SK-N-SH (cell line): ENCODE measurements at regions not wholly inside any gene's neighbourhood (a gene's known extent, or its start where the extent isn't known, plus 50 kb on each side); places are given as distances from the start of the nearest gene placed in this dataset.

Experiments used
- CTCF ChIA-PET: fragments of 300-600, 350-600 bp; formaldehyde crosslinking; extraction: SDS; loops from one replicate; lab custom pipeline; 2021; lab: Yijun Ruan, JAX
- POLR2A ChIA-PET: fragments of 350-600 bp; sonication (Branson Sonifier 250); formaldehyde crosslinking; extraction: SDS; loops from one replicate; lab custom pipeline; 2020; ENCODE audit warnings: antibody characterized with exemption, inconsistent platforms; lab: Yijun Ruan, JAX
- DNase-seq: peaks from one replicate; pipeline ENCODE4 v3.0.0; 2012
- H2AFZ ChIP-seq: fragments of 200-600 bp; sonication (generic); 2 replicates; pipeline ENCODE4 v1.8.1; 2016; ENCODE audit warnings: antibody characterized with exemption, mild to moderate bottlenecking, low read depth
- H3F3A ChIP-seq: fragments of 200-600 bp; sonication (generic); replicated peaks from 2 replicates; pipeline ENCODE3; 2016; ENCODE audit warnings: antibody characterized with exemption, mild to moderate bottlenecking; ENCODE audit not compliant: insufficient read depth
- H3K27ac ChIP-seq, 2 experiments: fragments of 200-500 bp in 1 of 2; fragments of 200-600 bp in 1 of 2; sonication (Bioruptor generic) in 1 of 2; sonication (generic), shearing (Covaris generic) in 1 of 2; 2 replicates each; pipeline versions ENCODE4 v1.5.1 to v1.6.1; 2014 to 2016; ENCODE audit warnings: low read depth in 2 of 2, inconsistent platforms in 1 of 2, low read length in 1 of 2, mild to moderate bottlenecking in 1 of 2, mixed read lengths in 1 of 2
- H3K27me3 ChIP-seq: fragments of 200-600 bp; sonication (generic), shearing (Covaris generic); 2 replicates; pipeline ENCODE4 v1.6.1; 2016; ENCODE audit warnings: mixed run types; ENCODE audit not compliant: insufficient read depth
- H3K36me3 ChIP-seq, 2 experiments: fragments of 200-500 bp in 1 of 2; fragments of 200-600 bp in 1 of 2; sonication (Bioruptor generic) in 1 of 2; sonication (generic) in 1 of 2; replicated peaks in 1 of 2; 2 replicates each; pipeline versions ENCODE3 to v1.5.1; 2014 to 2016; ENCODE audit warnings: low read length in 1 of 2, mild to moderate bottlenecking in 1 of 2; ENCODE audit not compliant: insufficient read depth in 2 of 2, control insufficient read depth in 1 of 2
- H3K4me1 ChIP-seq, 2 experiments: fragments of 200-500 bp in 1 of 2; fragments of 200-600 bp in 1 of 2; sonication (Bioruptor generic) in 1 of 2; sonication (generic), shearing (Covaris generic) in 1 of 2; 2 replicates each; pipeline versions ENCODE4 v1.5.1 to v1.6.1; 2014 to 2016; ENCODE audit warnings: low read depth in 1 of 2, low read length in 1 of 2, mixed run types in 1 of 2; ENCODE audit not compliant: insufficient read depth in 2 of 2, control insufficient read depth in 1 of 2
- H3K4me2 ChIP-seq: fragments of 200-600 bp; sonication (generic), shearing (Covaris generic); 2 replicates; pipeline ENCODE4 v1.6.1; 2017; ENCODE audit warnings: mixed run types
- H3K4me3 ChIP-seq, 2 experiments: fragments of 200-500 bp in 1 of 2; fragments of 200-600 bp in 1 of 2; sonication (Bioruptor generic) in 1 of 2; sonication (generic), shearing (Covaris generic) in 1 of 2; 2 replicates each; pipeline versions ENCODE4 v1.5.1 to v1.8.1; 2014 to 2016; ENCODE audit warnings: low read depth in 2 of 2, inconsistent platforms in 1 of 2, low read length in 1 of 2, mild to moderate bottlenecking in 1 of 2, mixed read lengths in 1 of 2, moderate library complexity in 1 of 2
- H3K79me2 ChIP-seq: fragments of 200-600 bp; sonication (generic); 2 replicates; pipeline ENCODE4 v1.8.1; 2017; ENCODE audit warnings: mild to moderate bottlenecking; ENCODE audit not compliant: insufficient read depth
- H3K9ac ChIP-seq: fragments of 200-600 bp; sonication (generic); 2 replicates; pipeline ENCODE4 v1.6.1; 2017; ENCODE audit warnings: mixed run types
- H3K9me2 ChIP-seq: fragments of 200-600 bp; sonication (generic); 2 replicates; pipeline ENCODE4 v1.6.1; 2017; ENCODE audit warnings: mixed run types
- H3K9me3 ChIP-seq: fragments of 200-600 bp; sonication (generic); 2 replicates; pipeline ENCODE4 v1.6.1; 2017; ENCODE audit warnings: mixed run types, mild to moderate bottlenecking, moderate library complexity
- H4K20me1 ChIP-seq: fragments of 200-600 bp; sonication (generic); 2 replicates; pipeline ENCODE4 v1.6.1; 2017; ENCODE audit warnings: mild to moderate bottlenecking, mixed run types; ENCODE audit not compliant: insufficient read depth
- CHD2 ChIP-seq: fragments of 150-350 bp; IDR thresholded peaks from 2 replicates; pipeline ENCODE4 v1.6.1; 2018; ENCODE audit warnings: low read length; ENCODE audit not compliant: partially characterized antibody
- FOXM1 ChIP-seq: IDR thresholded peaks from 2 replicates; pipeline ENCODE4 v1.4.0; 2012; ENCODE audit warnings: low read depth, mild to moderate bottlenecking
- NFIC ChIP-seq: IDR thresholded peaks from 2 replicates; pipeline ENCODE4 v1.4.0; 2012; ENCODE audit warnings: borderline replicate concordance
- NRF1 ChIP-seq: IDR thresholded peaks from 2 replicates; pipeline ENCODE4 v1.6.1; 2012; ENCODE audit warnings: low read depth, mild to moderate bottlenecking, low read length
- POLR2AphosphoS5 ChIP-seq: IDR thresholded peaks from 2 replicates; pipeline ENCODE4 v1.6.1; 2012; ENCODE audit warnings: low read depth, low read length
- RFX5 ChIP-seq: IDR thresholded peaks from 2 replicates; pipeline ENCODE4 v1.6.1; 2012; ENCODE audit warnings: mild to moderate bottlenecking, improper control_type of control experiment, low read length
- RXRA ChIP-seq: IDR thresholded peaks from 2 replicates; pipeline ENCODE4 v1.4.0; 2012; ENCODE audit warnings: low read depth, mild to moderate bottlenecking, borderline replicate concordance
- TAF1 ChIP-seq: IDR thresholded peaks from 2 replicates; pipeline ENCODE4 v1.6.1; 2012; ENCODE audit warnings: low read depth, mild to moderate bottlenecking, low read length, moderate library complexity, borderline replicate concordance
- YY1 ChIP-seq: IDR thresholded peaks from 2 replicates; pipeline ENCODE4 v1.4.0; 2012; ENCODE audit warnings: low read depth, mild to moderate bottlenecking
- whole genome bisulfite sequencing: methylation state at CpG from one replicate; pipeline ENCODE4 v1.1.6; 2017; ENCODE audit warnings: low lambda C conversion rate; 5-methylcytosine and 5-hydroxymethylcytosine counted together
- TF ChIP-seq, protein P1 (sequence below): fragments of 200-600 bp; sonication (generic); IDR thresholded peaks from 2 replicates; pipeline ENCODE4 v1.6.1; 2017; ENCODE audit warnings: antibody characterized with exemption, mild to moderate bottlenecking, moderate library complexity
- TF ChIP-seq, protein P2 (sequence below): IDR thresholded peaks from 2 replicates; pipeline ENCODE4 v1.6.1; 2012; ENCODE audit warnings: mild to moderate bottlenecking, low read depth, low read length, moderate library complexity
- TF ChIP-seq, protein P3 (sequence below): IDR thresholded peaks from 2 replicates; pipeline ENCODE4 v1.4.0; 2012; ENCODE audit warnings: low read depth
- TF ChIP-seq, protein P4 (sequence below): fragments of 150-350 bp; IDR thresholded peaks from 2 replicates; pipeline ENCODE4 v1.6.1; 2017; ENCODE audit warnings: antibody characterized with exemption, low read length, low read depth, borderline replicate concordance
- TF ChIP-seq, protein P5 (sequence below): IDR thresholded peaks from 2 replicates; pipeline ENCODE4 v1.4.0; 2012; ENCODE audit warnings: low read depth, borderline replicate concordance

DNA sequence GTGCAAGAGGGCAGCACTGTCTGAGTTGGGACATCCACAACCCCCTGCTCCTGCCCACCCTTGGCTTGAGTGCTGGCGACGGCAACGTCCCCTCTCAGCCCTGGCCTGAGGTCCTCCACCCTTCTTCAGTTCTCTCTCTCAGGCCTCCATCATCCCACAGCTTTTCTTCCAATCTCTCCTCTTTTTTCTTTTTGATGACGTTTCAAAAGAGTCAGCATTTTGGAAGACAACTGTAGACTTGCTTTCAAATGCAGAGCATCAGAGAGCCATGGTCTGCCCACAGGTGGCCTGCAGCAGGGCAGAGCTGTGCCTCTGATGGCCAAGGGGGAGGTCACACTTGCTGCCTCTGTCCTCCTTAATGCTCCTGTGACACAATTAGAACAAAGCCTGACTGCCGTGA lies 775.4 kb downstream of the KCNJ18 start:
- CTCF ChIA-PET: no interaction called here
- no peaks in the 10 kb centered on the region for H3K9me3 ChIP-seq
- no peak overlapping the region for H3K4me3 ChIP-seq
- no peak overlapping the region for H3K27ac ChIP-seq
- POLR2A ChIA-PET: no interaction called here
- no peak for DNase-seq
- H3K79me2 ChIP-seq: no peaks in the 10 kb centered on the region
- no peak for TF ChIP-seq POLR2AphosphoS5
- TF ChIP-seq, protein P1, sequence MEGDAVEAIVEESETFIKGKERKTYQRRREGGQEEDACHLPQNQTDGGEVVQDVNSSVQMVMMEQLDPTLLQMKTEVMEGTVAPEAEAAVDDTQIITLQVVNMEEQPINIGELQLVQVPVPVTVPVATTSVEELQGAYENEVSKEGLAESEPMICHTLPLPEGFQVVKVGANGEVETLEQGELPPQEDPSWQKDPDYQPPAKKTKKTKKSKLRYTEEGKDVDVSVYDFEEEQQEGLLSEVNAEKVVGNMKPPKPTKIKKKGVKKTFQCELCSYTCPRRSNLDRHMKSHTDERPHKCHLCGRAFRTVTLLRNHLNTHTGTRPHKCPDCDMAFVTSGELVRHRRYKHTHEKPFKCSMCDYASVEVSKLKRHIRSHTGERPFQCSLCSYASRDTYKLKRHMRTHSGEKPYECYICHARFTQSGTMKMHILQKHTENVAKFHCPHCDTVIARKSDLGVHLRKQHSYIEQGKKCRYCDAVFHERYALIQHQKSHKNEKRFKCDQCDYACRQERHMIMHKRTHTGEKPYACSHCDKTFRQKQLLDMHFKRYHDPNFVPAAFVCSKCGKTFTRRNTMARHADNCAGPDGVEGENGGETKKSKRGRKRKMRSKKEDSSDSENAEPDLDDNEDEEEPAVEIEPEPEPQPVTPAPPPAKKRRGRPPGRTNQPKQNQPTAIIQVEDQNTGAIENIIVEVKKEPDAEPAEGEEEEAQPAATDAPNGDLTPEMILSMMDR: no peak
- no peak for TF ChIP-seq YY1
- TF ChIP-seq, protein P2, sequence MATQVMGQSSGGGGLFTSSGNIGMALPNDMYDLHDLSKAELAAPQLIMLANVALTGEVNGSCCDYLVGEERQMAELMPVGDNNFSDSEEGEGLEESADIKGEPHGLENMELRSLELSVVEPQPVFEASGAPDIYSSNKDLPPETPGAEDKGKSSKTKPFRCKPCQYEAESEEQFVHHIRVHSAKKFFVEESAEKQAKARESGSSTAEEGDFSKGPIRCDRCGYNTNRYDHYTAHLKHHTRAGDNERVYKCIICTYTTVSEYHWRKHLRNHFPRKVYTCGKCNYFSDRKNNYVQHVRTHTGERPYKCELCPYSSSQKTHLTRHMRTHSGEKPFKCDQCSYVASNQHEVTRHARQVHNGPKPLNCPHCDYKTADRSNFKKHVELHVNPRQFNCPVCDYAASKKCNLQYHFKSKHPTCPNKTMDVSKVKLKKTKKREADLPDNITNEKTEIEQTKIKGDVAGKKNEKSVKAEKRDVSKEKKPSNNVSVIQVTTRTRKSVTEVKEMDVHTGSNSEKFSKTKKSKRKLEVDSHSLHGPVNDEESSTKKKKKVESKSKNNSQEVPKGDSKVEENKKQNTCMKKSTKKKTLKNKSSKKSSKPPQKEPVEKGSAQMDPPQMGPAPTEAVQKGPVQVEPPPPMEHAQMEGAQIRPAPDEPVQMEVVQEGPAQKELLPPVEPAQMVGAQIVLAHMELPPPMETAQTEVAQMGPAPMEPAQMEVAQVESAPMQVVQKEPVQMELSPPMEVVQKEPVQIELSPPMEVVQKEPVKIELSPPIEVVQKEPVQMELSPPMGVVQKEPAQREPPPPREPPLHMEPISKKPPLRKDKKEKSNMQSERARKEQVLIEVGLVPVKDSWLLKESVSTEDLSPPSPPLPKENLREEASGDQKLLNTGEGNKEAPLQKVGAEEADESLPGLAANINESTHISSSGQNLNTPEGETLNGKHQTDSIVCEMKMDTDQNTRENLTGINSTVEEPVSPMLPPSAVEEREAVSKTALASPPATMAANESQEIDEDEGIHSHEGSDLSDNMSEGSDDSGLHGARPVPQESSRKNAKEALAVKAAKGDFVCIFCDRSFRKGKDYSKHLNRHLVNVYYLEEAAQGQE: no peak
- TF ChIP-seq TAF1: no peak
- TF ChIP-seq, protein P3, sequence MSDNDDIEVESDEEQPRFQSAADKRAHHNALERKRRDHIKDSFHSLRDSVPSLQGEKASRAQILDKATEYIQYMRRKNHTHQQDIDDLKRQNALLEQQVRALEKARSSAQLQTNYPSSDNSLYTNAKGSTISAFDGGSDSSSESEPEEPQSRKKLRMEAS: no peak
- TF ChIP-seq FOXM1: no peak
- no peak for TF ChIP-seq RXRA
- H3K36me3 ChIP-seq: no peaks in the 10 kb centered on the region
- H3K27me3 ChIP-seq: peaks cover 21% of the 10 kb centered on the region
- no peaks in the 10 kb centered on the region for H3K9me2 ChIP-seq
- H4K20me1 ChIP-seq: no peaks in the 10 kb centered on the region
- no peak overlapping the region for H2AFZ ChIP-seq
- no peak overlapping the region for H3K9ac ChIP-seq
- no peak overlapping the region for H3K4me2 ChIP-seq
- no peaks in the 10 kb centered on the region for H3K4me1 ChIP-seq
- no peaks in the 10 kb centered on the region for H3F3A ChIP-seq
- 1% methylated on average over 5 of the region's 5 CpGs for WGBS

DNA sequence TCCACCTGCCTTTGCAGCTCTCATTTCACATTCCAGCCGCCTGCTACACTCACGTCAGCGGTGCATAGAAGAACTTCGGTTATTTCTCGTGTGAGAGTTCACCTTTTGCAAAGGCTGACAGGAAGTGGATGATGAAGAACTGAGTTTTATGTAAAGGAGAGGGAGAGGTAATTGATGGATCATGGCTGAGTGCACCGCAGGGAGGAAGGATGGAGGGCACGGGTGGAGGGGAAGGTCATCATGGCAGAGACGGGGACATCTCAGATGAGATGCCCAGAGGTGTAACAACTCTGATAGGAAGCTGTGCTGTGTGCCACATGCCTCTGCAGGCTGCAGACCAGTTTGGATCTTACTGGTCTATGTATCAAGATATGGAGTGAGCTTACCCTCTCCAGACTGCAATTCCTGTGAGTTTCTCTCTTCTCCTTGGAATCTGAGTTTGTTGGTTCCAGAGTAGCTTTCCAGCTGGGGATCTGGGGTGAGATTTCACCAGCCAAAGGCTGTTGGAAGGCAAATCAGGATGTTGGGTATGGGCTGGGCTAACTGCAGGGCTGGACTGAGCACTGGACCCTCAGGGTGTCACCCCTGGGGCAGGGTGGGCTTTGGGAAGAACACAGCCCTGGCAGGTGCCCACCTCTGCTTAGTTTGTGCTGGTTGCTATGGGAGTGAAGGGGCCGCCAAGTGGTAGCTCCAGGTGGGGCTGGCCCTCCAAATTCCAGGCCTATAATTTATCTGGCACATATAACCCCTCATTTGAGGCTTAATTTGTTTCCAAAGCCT lies 777.0 kb downstream of the KCNJ18 start:
- Histone ChIP-seq H3K79me2 (no peaks in the 10 kb centered on the region), H2AFZ (no peak overlapping the region), H3K4me3 (no peak overlapping the region), H3K9ac (no peak overlapping the region), H3K9me3 (no peaks in the 10 kb centered on the region), H3K4me1 (no peaks in the 10 kb centered on the region), H3K36me3 (no peaks in the 10 kb centered on the region), H3F3A (no peaks in the 10 kb centered on the region), H3K27me3 (peaks cover 15% of the 10 kb centered on the region), H3K4me2 (no peak overlapping the region), H3K9me2 (no peaks in the 10 kb centered on the region), H4K20me1 (no peaks in the 10 kb centered on the region), H3K27ac (no peak overlapping the region)
- WGBS: 2% methylated on average over 9 of the region's 9 CpGs
- CTCF ChIA-PET: no interaction called here
- DNase-seq: no peak
- POLR2A ChIA-PET: no interaction called here
- no peak for TF ChIP-seq RFX5
- TF ChIP-seq, protein P4, sequence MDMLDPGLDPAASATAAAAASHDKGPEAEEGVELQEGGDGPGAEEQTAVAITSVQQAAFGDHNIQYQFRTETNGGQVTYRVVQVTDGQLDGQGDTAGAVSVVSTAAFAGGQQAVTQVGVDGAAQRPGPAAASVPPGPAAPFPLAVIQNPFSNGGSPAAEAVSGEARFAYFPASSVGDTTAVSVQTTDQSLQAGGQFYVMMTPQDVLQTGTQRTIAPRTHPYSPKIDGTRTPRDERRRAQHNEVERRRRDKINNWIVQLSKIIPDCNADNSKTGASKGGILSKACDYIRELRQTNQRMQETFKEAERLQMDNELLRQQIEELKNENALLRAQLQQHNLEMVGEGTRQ: no peak
- TF ChIP-seq, protein P5, sequence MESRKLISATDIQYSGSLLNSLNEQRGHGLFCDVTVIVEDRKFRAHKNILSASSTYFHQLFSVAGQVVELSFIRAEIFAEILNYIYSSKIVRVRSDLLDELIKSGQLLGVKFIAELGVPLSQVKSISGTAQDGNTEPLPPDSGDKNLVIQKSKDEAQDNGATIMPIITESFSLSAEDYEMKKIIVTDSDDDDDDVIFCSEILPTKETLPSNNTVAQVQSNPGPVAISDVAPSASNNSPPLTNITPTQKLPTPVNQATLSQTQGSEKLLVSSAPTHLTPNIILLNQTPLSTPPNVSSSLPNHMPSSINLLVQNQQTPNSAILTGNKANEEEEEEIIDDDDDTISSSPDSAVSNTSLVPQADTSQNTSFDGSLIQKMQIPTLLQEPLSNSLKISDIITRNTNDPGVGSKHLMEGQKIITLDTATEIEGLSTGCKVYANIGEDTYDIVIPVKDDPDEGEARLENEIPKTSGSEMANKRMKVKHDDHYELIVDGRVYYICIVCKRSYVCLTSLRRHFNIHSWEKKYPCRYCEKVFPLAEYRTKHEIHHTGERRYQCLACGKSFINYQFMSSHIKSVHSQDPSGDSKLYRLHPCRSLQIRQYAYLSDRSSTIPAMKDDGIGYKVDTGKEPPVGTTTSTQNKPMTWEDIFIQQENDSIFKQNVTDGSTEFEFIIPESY: no peak
- no peak for TF ChIP-seq NFIC
- no peak for TF ChIP-seq NRF1
- no peak for TF ChIP-seq TAF1
- TF ChIP-seq, protein P1: no peak
- no peak for TF ChIP-seq RXRA
- TF ChIP-seq CHD2: no peak
